Keratinocyte (primary cell): ENCODE measurements at regions not wholly inside any gene's neighbourhood (a gene's known extent, or its start where the extent isn't known, plus 50 kb on each side); places are given as distances from the start of the nearest gene placed in this dataset.

Experiments used
- DNase-seq: peaks from one replicate; pipeline ENCODE4 v3.0.0-alpha.2; 2011; ENCODE audit warnings: low read depth, missing footprints, low spot score
- FAIRE-seq: peaks from 2 replicates; lab custom pipeline; 2011; peaks lifted over from hg19 to GRCh38; lab: Jason Lieb, UNC
- H2AFZ ChIP-seq: 2 replicates; pipeline ENCODE4 v1.6.0; 2012; ENCODE audit warnings: low read length, control low read depth, inconsistent platforms; ENCODE audit not compliant: control insufficient read depth
- H3K27ac ChIP-seq: 2 replicates; pipeline ENCODE4 v1.5.1; 2011; ENCODE audit warnings: low read length; ENCODE audit not compliant: control insufficient read depth, insufficient read depth
- H3K27me3 ChIP-seq: 3 replicates; pipeline ENCODE4 v1.6.0; 2011; ENCODE audit warnings: low read length; ENCODE audit not compliant: control insufficient read depth, insufficient read depth; ENCODE audit errors: extremely low read depth
- H3K36me3 ChIP-seq, 2 experiments: 2 replicates in 1 of 2; 3 replicates in 1 of 2; pipeline ENCODE4 v1.5.1; 2011; ENCODE audit warnings: low read length in 2 of 2, mild to moderate bottlenecking in 1 of 2; ENCODE audit not compliant: control insufficient read depth in 2 of 2, insufficient read depth in 2 of 2; ENCODE audit errors: extremely low read depth in 1 of 2
- H3K4me1 ChIP-seq: 3 replicates; pipeline ENCODE4 v1.5.1; 2011; ENCODE audit warnings: low read length; ENCODE audit not compliant: control insufficient read depth, insufficient read depth; ENCODE audit errors: extremely low read depth
- H3K4me2 ChIP-seq: 3 replicates; pipeline ENCODE4 v1.6.0; 2011; ENCODE audit warnings: low read depth, low read length; ENCODE audit not compliant: control insufficient read depth, insufficient read depth; ENCODE audit errors: extremely low read depth
- H3K4me3 ChIP-seq, 3 experiments: fragments of 200-600 bp in 1 of 3; sonication (generic) in 1 of 3; 2 replicates in 2 of 3; 3 replicates in 1 of 3; pipeline ENCODE4 v1.5.1; 2011 to 2016; ENCODE audit warnings: low read length in 3 of 3, mild to moderate bottlenecking in 3 of 3, control low read depth in 2 of 3, inconsistent platforms in 1 of 3, low read depth in 1 of 3, mixed read lengths in 1 of 3, mixed run types in 1 of 3, moderate library complexity in 1 of 3; ENCODE audit not compliant: control insufficient read depth in 2 of 3, insufficient read depth in 2 of 3; ENCODE audit errors: extremely low read depth in 1 of 3
- H3K79me2 ChIP-seq: 2 replicates; pipeline ENCODE4 v1.6.0; 2012; ENCODE audit warnings: low read length; ENCODE audit not compliant: control insufficient read depth, insufficient read depth
- H3K9ac ChIP-seq: 3 replicates; pipeline ENCODE4 v1.6.0; 2011; ENCODE audit warnings: low read length; ENCODE audit not compliant: control insufficient read depth, insufficient read depth; ENCODE audit errors: extremely low read depth
- H3K9me1 ChIP-seq: 3 replicates; pipeline ENCODE4 v1.6.0; 2011; ENCODE audit warnings: low read length; ENCODE audit not compliant: control insufficient read depth, insufficient read depth; ENCODE audit errors: extremely low read depth
- H3K9me3 ChIP-seq: 2 replicates; pipeline ENCODE4 v1.5.1; 2012; ENCODE audit warnings: low read depth, low read length; ENCODE audit not compliant: control insufficient read depth
- H4K20me1 ChIP-seq: 3 replicates; pipeline ENCODE4 v1.6.0; 2011; ENCODE audit warnings: low read length; ENCODE audit not compliant: control insufficient read depth, insufficient read depth; ENCODE audit errors: extremely low read depth
- EZH2 ChIP-seq: IDR thresholded peaks from one replicate; pipeline ENCODE4 v1.6.1; 2012; ENCODE audit warnings: inconsistent platforms, mild to moderate bottlenecking, low read length, moderate library complexity
- dilution Hi-C: fragments of 300-500 bp; cut with MboI; formaldehyde crosslinking; loops from one replicate; pipeline ENCODE4 v1.7.0; 2020; ENCODE audit warnings: low sequenced_read_pairs; ENCODE audit not compliant: extremely low pct_ligation_motif_present
- TF ChIP-seq, protein P1 (sequence below), 3 experiments: IDR thresholded peaks in 1 of 3; conservative IDR thresholded peaks in 1 of 3; optimal IDR thresholded peaks in 1 of 3; 2 replicates in 2 of 3; 3 replicates in 1 of 3; pipeline versions ENCODE3 to v1.5.1; 2011; ENCODE audit warnings: low read length in 3 of 3, mild to moderate bottlenecking in 3 of 3, moderate library complexity in 2 of 3, control low read depth in 1 of 3, inconsistent platforms in 1 of 3; ENCODE audit not compliant: insufficient read depth in 2 of 3; ENCODE audit errors: extremely low read depth in 1 of 3

DNA sequence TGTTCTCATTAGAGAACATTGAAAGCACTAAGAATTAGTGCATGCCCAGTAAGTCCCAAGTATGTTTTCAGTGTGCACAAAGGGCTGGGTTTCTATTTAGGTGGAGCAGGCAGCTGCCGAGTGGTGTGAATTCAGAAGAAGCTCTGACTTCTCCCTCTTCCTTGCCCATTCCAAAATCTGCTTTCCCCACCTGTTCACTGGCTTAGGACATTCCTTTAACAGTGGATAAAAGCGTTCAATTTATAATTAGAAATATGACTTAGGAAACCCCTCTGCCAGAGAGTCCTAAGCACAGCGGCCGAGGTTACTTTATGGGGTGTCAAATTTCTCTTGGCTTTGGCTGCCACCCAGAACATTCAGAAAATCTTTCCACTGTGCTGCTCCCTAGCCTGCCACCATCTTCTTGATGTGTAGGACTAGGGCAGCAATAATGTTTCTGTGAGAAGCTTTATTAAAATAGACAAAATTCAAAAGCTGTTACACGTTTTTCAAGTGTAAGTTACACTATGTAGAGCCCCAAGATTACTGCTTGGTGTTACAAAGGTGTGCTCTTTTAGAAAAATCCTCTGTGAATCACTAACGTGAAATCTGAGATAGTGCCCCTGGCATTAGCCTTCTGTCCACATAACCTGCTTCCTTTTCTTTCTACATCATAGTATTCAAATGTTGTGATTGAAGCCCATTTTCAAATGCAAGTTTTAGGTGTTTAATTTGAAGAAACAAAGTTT, 191.6 kb upstream of the ANKRD50 start:
- DNase-seq (no peak), FAIRE-seq (peak; percentile 76)
- H3K27ac ChIP-seq, result peak overlapping the region; percentile 12
- H3K79me2 ChIP-seq, result no peaks in the 10 kb centered on the region
- dilution Hi-C loops, result no loop called here
- H3K4me3 ChIP-seq, result peak overlapping the region in 1 of 3 experiments; percentile 3
- H3K9me1 ChIP-seq, result no peaks in the 10 kb centered on the region
- no peaks in the 10 kb centered on the region for H3K27me3 ChIP-seq
- H3K4me1 ChIP-seq, result peaks cover 23% of the 10 kb centered on the region
- H3K9me3 ChIP-seq, result no peaks in the 10 kb centered on the region
- H3K36me3 ChIP-seq, result no peaks in the 10 kb centered on the region
- TF ChIP-seq, protein P1, sequence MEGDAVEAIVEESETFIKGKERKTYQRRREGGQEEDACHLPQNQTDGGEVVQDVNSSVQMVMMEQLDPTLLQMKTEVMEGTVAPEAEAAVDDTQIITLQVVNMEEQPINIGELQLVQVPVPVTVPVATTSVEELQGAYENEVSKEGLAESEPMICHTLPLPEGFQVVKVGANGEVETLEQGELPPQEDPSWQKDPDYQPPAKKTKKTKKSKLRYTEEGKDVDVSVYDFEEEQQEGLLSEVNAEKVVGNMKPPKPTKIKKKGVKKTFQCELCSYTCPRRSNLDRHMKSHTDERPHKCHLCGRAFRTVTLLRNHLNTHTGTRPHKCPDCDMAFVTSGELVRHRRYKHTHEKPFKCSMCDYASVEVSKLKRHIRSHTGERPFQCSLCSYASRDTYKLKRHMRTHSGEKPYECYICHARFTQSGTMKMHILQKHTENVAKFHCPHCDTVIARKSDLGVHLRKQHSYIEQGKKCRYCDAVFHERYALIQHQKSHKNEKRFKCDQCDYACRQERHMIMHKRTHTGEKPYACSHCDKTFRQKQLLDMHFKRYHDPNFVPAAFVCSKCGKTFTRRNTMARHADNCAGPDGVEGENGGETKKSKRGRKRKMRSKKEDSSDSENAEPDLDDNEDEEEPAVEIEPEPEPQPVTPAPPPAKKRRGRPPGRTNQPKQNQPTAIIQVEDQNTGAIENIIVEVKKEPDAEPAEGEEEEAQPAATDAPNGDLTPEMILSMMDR (optimal IDR thresholded peaks at IDR 0.05 in 1 of 3, IDR thresholded peaks at IDR 0.05 in 1 of 3, conservative IDR thresholded peaks at IDR 0.05 in 1 of 3; ENCODE audit: extremely low read depth in 1 of 3, insufficient read depth in 2 of 3, low read length in 3 of 3), result no peak
- no peak for TF ChIP-seq EZH2
- H4K20me1 ChIP-seq, result no peaks in the 10 kb centered on the region
- peak overlapping the region; percentile 78 for H2AFZ ChIP-seq
- peak overlapping the region; percentile 76 for H3K4me2 ChIP-seq
- peak overlapping the region; percentile 0 for H3K9ac ChIP-seq

DNA sequence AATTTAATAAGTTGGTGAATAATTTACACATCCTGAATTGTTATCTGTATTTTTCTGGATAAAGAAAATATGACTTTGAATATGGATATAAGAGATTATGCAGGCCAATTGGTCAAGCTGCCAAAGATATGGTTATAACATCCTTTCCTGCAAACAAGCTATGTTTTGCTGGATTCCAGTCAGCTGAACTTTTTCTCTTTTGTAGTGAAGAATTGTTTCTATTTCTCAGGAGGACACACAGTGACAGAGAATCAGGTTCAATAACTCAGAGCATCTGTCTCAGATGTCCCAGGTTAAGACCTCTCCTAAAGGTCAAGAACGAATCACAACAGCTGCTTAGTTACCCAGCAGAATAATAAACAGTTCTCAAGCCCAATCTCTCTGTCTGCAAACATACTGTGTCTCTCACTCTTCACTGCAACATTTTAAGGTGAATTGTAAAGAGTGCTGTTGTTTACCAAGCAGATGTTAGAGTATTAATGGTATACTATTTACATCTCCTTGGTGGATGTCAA, 189.5 kb upstream of the ANKRD50 start:
- H4K20me1 ChIP-seq, result no peaks in the 10 kb centered on the region
- peak overlapping the region; percentile 61 for H2AFZ ChIP-seq
- H3K27me3 ChIP-seq, result no peaks in the 10 kb centered on the region
- H3K4me1 ChIP-seq, result peaks cover 23% of the 10 kb centered on the region
- no peak overlapping the region for H3K9ac ChIP-seq
- no peak for TF ChIP-seq EZH2
- TF ChIP-seq, protein P1 (optimal IDR thresholded peaks at IDR 0.05 in 1 of 3, IDR thresholded peaks at IDR 0.05 in 1 of 3, conservative IDR thresholded peaks at IDR 0.05 in 1 of 3; ENCODE audit: extremely low read depth in 1 of 3, insufficient read depth in 2 of 3, low read length in 3 of 3), result no peak
- no peak overlapping the region for H3K27ac ChIP-seq
- dilution Hi-C loops, result no loop called here
- H3K79me2 ChIP-seq, result no peaks in the 10 kb centered on the region
- no peaks in the 10 kb centered on the region for H3K36me3 ChIP-seq
- FAIRE-seq, result peak; percentile 34
- no peaks in the 10 kb centered on the region for H3K9me3 ChIP-seq
- no peaks in the 10 kb centered on the region for H3K9me1 ChIP-seq
- DNase-seq, result no peak
- no peak overlapping the region for H3K4me2 ChIP-seq
- H3K4me3 ChIP-seq, result no peak overlapping the region
